ENCODE measurements at regions not wholly inside any gene's neighbourhood (a gene's known extent, or its start where the extent isn't known, plus 50 kb on each side); places are given as distances from the start of the nearest gene placed in this dataset.

- no peaks in the 10 kb centered on the region for H3K4me1 ChIP-seq (ENCODE audit: low read depth)
- no peak for DNase-seq (ENCODE audit: low read depth in 1 of 2, low spot score in 1 of 2)
- H3K36me3 ChIP-seq, result no peaks in the 10 kb centered on the region
- H3K27me3 ChIP-seq, result no peaks in the 10 kb centered on the region
- H3K27ac ChIP-seq, result no peak overlapping the region
- H3K9me3 ChIP-seq (ENCODE audit: low read depth), result no peaks in the 10 kb centered on the region
- H3K4me3 ChIP-seq, result no peak overlapping the region
- no peak for TF ChIP-seq CTCF (IDR thresholded peaks at IDR 0.05; ENCODE audit: low read depth, low read length)
Measured at GRCh38 chr18:37956020-37956419, 390.4 kb upstream of the CELF4 start.

GRCh38 chr18:37955201-37955600 lies 389.6 kb upstream of the CELF4 start:
- H3K4me1 ChIP-seq (ENCODE audit: low read depth), result no peaks in the 10 kb centered on the region
- DNase-seq (ENCODE audit: low read depth in 1 of 2, low spot score in 1 of 2), result no peak
- TF ChIP-seq CTCF (IDR thresholded peaks at IDR 0.05; ENCODE audit: low read depth, low read length), result no peak
- H3K4me3 ChIP-seq, result no peak overlapping the region
- H3K9me3 ChIP-seq (ENCODE audit: low read depth), result no peaks in the 10 kb centered on the region
- no peak overlapping the region for H3K27ac ChIP-seq
- H3K27me3 ChIP-seq, result no peaks in the 10 kb centered on the region
- H3K36me3 ChIP-seq, result no peaks in the 10 kb centered on the region

- Histone ChIP-seq H3K36me3 (no peaks in the 10 kb centered on the region), H3K27ac (no peak overlapping the region), H3K4me3 (no peak overlapping the region), H3K27me3 (no peaks in the 10 kb centered on the region), H3K4me1 (ENCODE audit: low read depth) (no peaks in the 10 kb centered on the region), H3K9me3 (ENCODE audit: low read depth) (no peaks in the 10 kb centered on the region)
- TF ChIP-seq CTCF (IDR thresholded peaks at IDR 0.05; ENCODE audit: low read depth, low read length), result no peak
- no peak for DNase-seq (ENCODE audit: low read depth in 1 of 2, low spot score in 1 of 2)
Measured at GRCh38 chr18:37953876-37954275, 388.3 kb upstream of the CELF4 start.

GRCh38 chr18:37948471-37948870 lies 382.9 kb upstream of the CELF4 start:
- H3K4me3 ChIP-seq, result no peak overlapping the region
- DNase-seq (ENCODE audit: low read depth in 1 of 2, low spot score in 1 of 2), result no peak
- no peak overlapping the region for H3K27ac ChIP-seq
- H3K36me3 ChIP-seq, result no peaks in the 10 kb centered on the region
- no peaks in the 10 kb centered on the region for H3K27me3 ChIP-seq
- no peaks in the 10 kb centered on the region for H3K9me3 ChIP-seq (ENCODE audit: low read depth)
- no peak for TF ChIP-seq CTCF (IDR thresholded peaks at IDR 0.05; ENCODE audit: low read depth, low read length)
- no peaks in the 10 kb centered on the region for H3K4me1 ChIP-seq (ENCODE audit: low read depth)

- H3K4me1 ChIP-seq (ENCODE audit: low read depth), result no peaks in the 10 kb centered on the region
- no peaks in the 10 kb centered on the region for H3K27me3 ChIP-seq
- H3K4me3 ChIP-seq, result no peak overlapping the region
- no peak for DNase-seq (ENCODE audit: low read depth in 1 of 2, low spot score in 1 of 2)
- H3K36me3 ChIP-seq, result no peaks in the 10 kb centered on the region
- no peak overlapping the region for H3K27ac ChIP-seq
- TF ChIP-seq CTCF (IDR thresholded peaks at IDR 0.05; ENCODE audit: low read depth, low read length), result no peak
- H3K9me3 ChIP-seq (ENCODE audit: low read depth), result no peaks in the 10 kb centered on the region
Measured at GRCh38 chr18:37946324-37946723, 380.7 kb upstream of the CELF4 start.

- no peaks in the 10 kb centered on the region for H3K36me3 ChIP-seq
- H3K27ac ChIP-seq, result no peak overlapping the region
- TF ChIP-seq CTCF (IDR thresholded peaks at IDR 0.05; ENCODE audit: low read depth, low read length), result no peak
- H3K4me1 ChIP-seq (ENCODE audit: low read depth), result no peaks in the 10 kb centered on the region
- no peak for DNase-seq (ENCODE audit: low read depth in 1 of 2, low spot score in 1 of 2)
- H3K27me3 ChIP-seq, result no peaks in the 10 kb centered on the region
- H3K4me3 ChIP-seq, result no peak overlapping the region
- no peaks in the 10 kb centered on the region for H3K9me3 ChIP-seq (ENCODE audit: low read depth)
Measured at GRCh38 chr18:37944700-37945270, 379.2 kb upstream of the CELF4 start.

Measured in cardiac muscle cell (in vitro differentiated cells and primary cell).